ENCODE measurements at regions not wholly inside any gene's neighbourhood (a gene's known extent, or its start where the extent isn't known, plus 50 kb on each side); places are given as distances from the start of the nearest gene placed in this dataset.

- intact Hi-C loops (cut with micrococcal nuclease) = no loop called here
- Histone ChIP-seq H3K36me3 (ENCODE audit: control insufficient read depth, insufficient read depth, low read length) (no peaks in the 10 kb centered on the region), H4K20me1 (ENCODE audit: insufficient read depth, low read length) (no peaks in the 10 kb centered on the region), H2BK120ac (ENCODE audit: low read depth, low read length) (no peak overlapping the region), H3K4me3 (ENCODE audit: insufficient read depth, low read depth, low read length) (no peak overlapping the region), H3K14ac (replicated peaks; ENCODE audit: low read depth, low read length) (no peak overlapping the region), H3K27me3 (ENCODE audit: control insufficient read depth, insufficient read depth, low read length) (no peaks in the 10 kb centered on the region), H3K9ac (ENCODE audit: low read depth, low read length) (no peak overlapping the region), H2BK20ac (ENCODE audit: low read depth, low read length) (no peak overlapping the region), H4K5ac (ENCODE audit: low read depth, low read length) (no peak overlapping the region), H3K56ac (ENCODE audit: extremely low read depth, insufficient read depth, low read length) (no peak overlapping the region), H3K27ac (ENCODE audit: insufficient read depth, low read length) (no peak overlapping the region), H2AFZ (replicated peaks; ENCODE audit: low read length, poor library complexity) (no peak overlapping the region), H2BK15ac (ENCODE audit: low read depth, low read length) (no peak overlapping the region), H4K8ac (ENCODE audit: low read depth in 2 of 2, low read length in 2 of 2) (no peak overlapping the region), H3K4me1 (ENCODE audit: control insufficient read depth, insufficient read depth, low read length) (no peaks in the 10 kb centered on the region), H3K18ac (ENCODE audit: low read depth, low read length) (no peak overlapping the region), H2AK5ac (ENCODE audit: low read depth, low read length) (no peak overlapping the region), H3K23ac (ENCODE audit: low read depth, low read length) (no peak overlapping the region), H3K79me1 (ENCODE audit: low read depth in 1 of 2, low read length in 2 of 2) (no peaks in the 10 kb centered on the region), H3K9me3 (ENCODE audit: control insufficient read depth, insufficient read depth, low read length) (no peaks in the 10 kb centered on the region), H4K91ac (ENCODE audit: insufficient read depth, low read depth, low read length) (no peak overlapping the region), H3K9me1 (ENCODE audit: insufficient read depth, low read length) (peaks cover 3% of the 10 kb centered on the region; the same call in 1 of the 2 replicates), H3K4ac (ENCODE audit: low read depth, low read length) (no peak overlapping the region), H2BK5ac (ENCODE audit: low read depth, low read length, poor library complexity, severe bottlenecking) (no peak overlapping the region), H3K4me2 (ENCODE audit: low read depth, low read length) (no peak overlapping the region), H2AK9ac (replicated peaks; ENCODE audit: low read depth, low read length, poor library complexity) (no peak overlapping the region)
- TF ChIP-seq NFE2L2 (IDR thresholded peaks at IDR 0.05; ENCODE audit: low read depth, low read length) (no peak), POLR2A (IDR thresholded peaks at IDR 0.05; ENCODE audit: low read depth, low read length) (no peak), CTCF (conservative IDR thresholded peaks at IDR 0.05; ENCODE audit: low read depth, low read length) (no peak), MAFK (IDR thresholded peaks at IDR 0.05; ENCODE audit: low read depth, low read length) (no peak), RCOR1 (IDR thresholded peaks at IDR 0.05; ENCODE audit: insufficient replicate concordance, low read length) (no peak), MAZ (IDR thresholded peaks at IDR 0.05; ENCODE audit: borderline replicate concordance, low read depth, low read length) (no peak), SMC3 (IDR thresholded peaks at IDR 0.05; ENCODE audit: low read depth, low read length) (no peak), MXI1 (IDR thresholded peaks at IDR 0.05; ENCODE audit: borderline replicate concordance, low read depth, low read length) (no peak), CEBPB (IDR thresholded peaks at IDR 0.05; ENCODE audit: low read depth, low read length) (no peak), RAD21 (IDR thresholded peaks at IDR 0.05; ENCODE audit: low read length) (no peak), USF2 (IDR thresholded peaks at IDR 0.05; ENCODE audit: low read depth, low read length) (no peak), ELK1 (IDR thresholded peaks at IDR 0.05; ENCODE audit: borderline replicate concordance, low read depth, low read length) (no peak), CHD1 (IDR thresholded peaks at IDR 0.05; ENCODE audit: low read depth, low read length) (no peak), BHLHE40 (IDR thresholded peaks at IDR 0.05; ENCODE audit: low read depth, low read length) (no peak), RFX5 (IDR thresholded peaks at IDR 0.05; ENCODE audit: low read depth, low read length) (no peak), FOS (IDR thresholded peaks at IDR 0.05; ENCODE audit: low read depth, low read length) (no peak)
- ATAC-seq (ENCODE audit: low read depth) = no peak
- WGBS, 2 experiments (ENCODE audit: extremely low coverage in 2 of 2, insufficient read length in 1 of 2) = 29% methylated on average over 1 of the region's 10 CpGs; no CpG with 5 or more reads in 1 of the 2 experiments
- ChIA-PET POLR2A (ENCODE audit: unreplicated experiment) (no interaction called here), CTCF (no interaction called here)
- dilution Hi-C loops (cut with HindIII; ENCODE audit: low sequenced_read_pairs, unreplicated experiment) = no loop called here
- BruUV-seq (replicated peaks) = no TSS peak
- in situ Hi-C loops (cut with MboI; ENCODE audit: low sequenced_read_pairs) = no loop called here
- no peak for DNase-seq
Measured at GRCh38 chr20:57922706-57923105, 212.9 kb upstream of the PMEPA1 start.

Data from IMR-90 (cell line).